T-helper 1 cell treated with Interleukin-12 subunit alpha and Interleukin-12 subunit beta and Interleukin-4 antibody, amounts not matched to agents 30 ng/mL and 1 ng/mL, for 36 hours (primary cell): ENCODE measurements at regions not wholly inside any gene's neighbourhood (a gene's known extent, or its start where the extent isn't known, plus 50 kb on each side); places are given as distances from the start of the nearest gene placed in this dataset.

Experiments used
- intact Hi-C: fragments of 100-400 bp; cut with micrococcal nuclease; formaldehyde crosslinking; loops from one replicate; pipeline ENCODE4 v1.15.1; 2024

- intact Hi-C loops = no loop called here
Observed at GRCh38 chr10:8726779-8727084, 672.2 kb downstream of the GATA3 start.

- intact Hi-C loops = no loop called here
Observed at GRCh38 chr10:8731121-8732095, 676.9 kb downstream of the GATA3 start.

GRCh38 chr10:8738987-8739386, 684.5 kb downstream of the GATA3 start:
- intact Hi-C loops = no loop called here

GRCh38 chr10:8752146-8752843, 697.8 kb downstream of the GATA3 start:
- intact Hi-C loops = no loop called here

GRCh38 chr10:8758029-8758428, 703.5 kb downstream of the GATA3 start:
- intact Hi-C loops = no loop called here

GRCh38 chr10:8766899-8767298, 712.4 kb downstream of the GATA3 start:
- intact Hi-C loops = no loop called here

- intact Hi-C loops = no loop called here
Observed at GRCh38 chr10:8767591-8767990, 713.1 kb downstream of the GATA3 start.

- intact Hi-C loops = no loop called here
Observed at GRCh38 chr10:8768341-8768740, 713.9 kb downstream of the GATA3 start.

GRCh38 chr10:8768852-8769251, 714.4 kb downstream of the GATA3 start:
- intact Hi-C loops = no loop called here

- intact Hi-C loops = no loop called here
Observed at GRCh38 chr10:8776926-8777622, 722.6 kb downstream of the GATA3 start.

GRCh38 chr10:8778713-8779112, 724.2 kb downstream of the GATA3 start:
- intact Hi-C loops = no loop called here

- intact Hi-C loops = no loop called here
Observed at GRCh38 chr10:8787649-8788048, 733.2 kb downstream of the GATA3 start.

- intact Hi-C loops = no loop called here
Observed at GRCh38 chr10:8790390-8790789, 735.9 kb downstream of the GATA3 start.

GRCh38 chr10:8794860-8795259, 740.4 kb downstream of the GATA3 start:
- intact Hi-C loops = no loop called here

- intact Hi-C loops = no loop called here
Observed at GRCh38 chr10:8800426-8800825, 745.9 kb downstream of the GATA3 start.

GRCh38 chr10:8803992-8804391, 749.5 kb downstream of the GATA3 start:
- intact Hi-C loops = no loop called here

GRCh38 chr10:8810677-8811076, 756.2 kb downstream of the GATA3 start:
- intact Hi-C loops = no loop called here

GRCh38 chr10:8811201-8811600, 756.7 kb downstream of the GATA3 start:
- intact Hi-C loops = no loop called here

- intact Hi-C loops = no loop called here
Observed at GRCh38 chr10:8815969-8816368, 761.5 kb downstream of the GATA3 start.

GRCh38 chr10:8817299-8817698, 762.8 kb downstream of the GATA3 start:
- intact Hi-C loops = no loop called here

GRCh38 chr10:8825611-8826010, 771.1 kb downstream of the GATA3 start:
- intact Hi-C loops = no loop called here

- intact Hi-C loops = no loop called here
Observed at GRCh38 chr10:8829592-8829991, 775.1 kb downstream of the GATA3 start.
